ENCODE measurements at regions not wholly inside any gene's neighbourhood (a gene's known extent, or its start where the extent isn't known, plus 50 kb on each side); places are given as distances from the start of the nearest gene placed in this dataset.

GRCh38 chr9:106058460-106058859 lies 364.1 kb downstream of the TMEM38B start:
- Mint-ChIP-seq H3K27me3 (no peaks in the 10 kb centered on the region), H3K27ac (no peak overlapping the region), H3K36me3 (ENCODE audit: low read depth) (no peaks in the 10 kb centered on the region), H3K9me3 (peaks cover 4% of the 10 kb centered on the region), H3K4me3 (no peak overlapping the region), H3K4me1 (no peaks in the 10 kb centered on the region)
- DNase-seq (no peak), ATAC-seq (no peak)

GRCh38 chr9:106059886-106060285 lies 365.5 kb downstream of the TMEM38B start:
- Mint-ChIP-seq H3K4me3 (no peak overlapping the region), H3K9me3 (peaks cover 1% of the 10 kb centered on the region), H3K36me3 (ENCODE audit: low read depth) (no peaks in the 10 kb centered on the region), H3K27ac (no peak overlapping the region), H3K27me3 (no peaks in the 10 kb centered on the region), H3K4me1 (no peaks in the 10 kb centered on the region)
- ATAC-seq (no peak), DNase-seq (no peak)

- Mint-ChIP-seq H3K27ac (no peak overlapping the region), H3K4me1 (no peaks in the 10 kb centered on the region), H3K36me3 (ENCODE audit: low read depth) (no peaks in the 10 kb centered on the region), H3K27me3 (no peaks in the 10 kb centered on the region), H3K4me3 (no peak overlapping the region), H3K9me3 (no peaks in the 10 kb centered on the region)
- DNase-seq (no peak), ATAC-seq (no peak)
Measured at GRCh38 chr9:106060885-106061284, 366.5 kb downstream of the TMEM38B start.

- Mint-ChIP-seq H3K4me3 (no peak overlapping the region), H3K9me3 (no peaks in the 10 kb centered on the region), H3K4me1 (no peaks in the 10 kb centered on the region), H3K27me3 (no peaks in the 10 kb centered on the region), H3K27ac (no peak overlapping the region), H3K36me3 (ENCODE audit: low read depth) (no peaks in the 10 kb centered on the region)
- no peak for DNase-seq
- ATAC-seq, result no peak
Measured at GRCh38 chr9:106062250-106062649, 367.9 kb downstream of the TMEM38B start.

- Mint-ChIP-seq H3K27me3 (no peaks in the 10 kb centered on the region), H3K27ac (no peak overlapping the region), H3K36me3 (ENCODE audit: low read depth) (peaks cover 1% of the 10 kb centered on the region), H3K9me3 (no peaks in the 10 kb centered on the region), H3K4me1 (no peaks in the 10 kb centered on the region), H3K4me3 (no peak overlapping the region)
- no peak for DNase-seq
- no peak for ATAC-seq
Measured at GRCh38 chr9:106065136-106065535, 370.8 kb downstream of the TMEM38B start.

GRCh38 chr9:106065579-106066214 lies 371.4 kb downstream of the TMEM38B start:
- Mint-ChIP-seq H3K4me3 (no peak overlapping the region), H3K27me3 (no peaks in the 10 kb centered on the region), H3K36me3 (ENCODE audit: low read depth) (peaks cover 1% of the 10 kb centered on the region), H3K9me3 (no peaks in the 10 kb centered on the region), H3K4me1 (no peaks in the 10 kb centered on the region), H3K27ac (no peak overlapping the region)
- no peak for DNase-seq
- ATAC-seq, result no peak

- ATAC-seq (no peak), DNase-seq (no peak)
- no peaks in the 10 kb centered on the region for H3K27me3 Mint-ChIP-seq
- no peak overlapping the region for H3K27ac Mint-ChIP-seq
- H3K9me3 Mint-ChIP-seq, result no peaks in the 10 kb centered on the region
- H3K36me3 Mint-ChIP-seq (ENCODE audit: low read depth), result peaks cover 1% of the 10 kb centered on the region
- H3K4me3 Mint-ChIP-seq, result no peak overlapping the region
- no peaks in the 10 kb centered on the region for H3K4me1 Mint-ChIP-seq
Measured at GRCh38 chr9:106066940-106067524, 372.7 kb downstream of the TMEM38B start.

GRCh38 chr9:106069241-106069640 lies 374.9 kb downstream of the TMEM38B start:
- no peaks in the 10 kb centered on the region for H3K27me3 Mint-ChIP-seq
- H3K4me1 Mint-ChIP-seq, result no peaks in the 10 kb centered on the region
- H3K27ac Mint-ChIP-seq, result no peak overlapping the region
- DNase-seq (no peak), ATAC-seq (no peak)
- H3K9me3 Mint-ChIP-seq, result no peaks in the 10 kb centered on the region
- no peak overlapping the region for H3K4me3 Mint-ChIP-seq
- peaks cover 1% of the 10 kb centered on the region for H3K36me3 Mint-ChIP-seq (ENCODE audit: low read depth)

GRCh38 chr9:106072421-106072820 lies 378.1 kb downstream of the TMEM38B start:
- Mint-ChIP-seq H3K27me3 (no peaks in the 10 kb centered on the region), H3K4me1 (no peaks in the 10 kb centered on the region), H3K27ac (no peak overlapping the region), H3K9me3 (no peaks in the 10 kb centered on the region), H3K36me3 (ENCODE audit: low read depth) (peaks cover 1% of the 10 kb centered on the region), H3K4me3 (no peak overlapping the region)
- ATAC-seq, result no peak
- DNase-seq, result no peak

- Mint-ChIP-seq H3K27ac (no peak overlapping the region), H3K9me3 (no peaks in the 10 kb centered on the region), H3K4me1 (no peaks in the 10 kb centered on the region), H3K4me3 (no peak overlapping the region), H3K27me3 (no peaks in the 10 kb centered on the region), H3K36me3 (ENCODE audit: low read depth) (no peaks in the 10 kb centered on the region)
- DNase-seq, result no peak
- no peak for ATAC-seq
Measured at GRCh38 chr9:106074006-106074405, 379.7 kb downstream of the TMEM38B start.

- Mint-ChIP-seq H3K27me3 (no peaks in the 10 kb centered on the region), H3K4me1 (no peaks in the 10 kb centered on the region), H3K9me3 (no peaks in the 10 kb centered on the region), H3K4me3 (no peak overlapping the region), H3K27ac (no peak overlapping the region), H3K36me3 (ENCODE audit: low read depth) (no peaks in the 10 kb centered on the region)
- ATAC-seq (no peak), DNase-seq (no peak)
Measured at GRCh38 chr9:106075236-106075959, 381.1 kb downstream of the TMEM38B start.

GRCh38 chr9:106075960-106076327 lies 381.6 kb downstream of the TMEM38B start:
- no peak for ATAC-seq
- no peak for DNase-seq
- no peaks in the 10 kb centered on the region for H3K36me3 Mint-ChIP-seq (ENCODE audit: low read depth)
- no peak overlapping the region for H3K4me3 Mint-ChIP-seq
- H3K4me1 Mint-ChIP-seq, result no peaks in the 10 kb centered on the region
- no peaks in the 10 kb centered on the region for H3K27me3 Mint-ChIP-seq
- no peak overlapping the region for H3K27ac Mint-ChIP-seq
- no peaks in the 10 kb centered on the region for H3K9me3 Mint-ChIP-seq

- Mint-ChIP-seq H3K27ac (no peak overlapping the region), H3K4me3 (no peak overlapping the region), H3K36me3 (ENCODE audit: low read depth) (no peaks in the 10 kb centered on the region), H3K9me3 (no peaks in the 10 kb centered on the region), H3K27me3 (no peaks in the 10 kb centered on the region), H3K4me1 (no peaks in the 10 kb centered on the region)
- ATAC-seq (no peak), DNase-seq (no peak)
Measured at GRCh38 chr9:106076711-106077110, 382.4 kb downstream of the TMEM38B start.

- H3K27me3 Mint-ChIP-seq, result no peaks in the 10 kb centered on the region
- DNase-seq, result no peak
- no peaks in the 10 kb centered on the region for H3K36me3 Mint-ChIP-seq (ENCODE audit: low read depth)
- no peak overlapping the region for H3K27ac Mint-ChIP-seq
- H3K4me1 Mint-ChIP-seq, result no peaks in the 10 kb centered on the region
- no peak overlapping the region for H3K4me3 Mint-ChIP-seq
- no peak for ATAC-seq
- H3K9me3 Mint-ChIP-seq, result no peaks in the 10 kb centered on the region
Measured at GRCh38 chr9:106077731-106078130, 383.4 kb downstream of the TMEM38B start.

GRCh38 chr9:106082621-106083020 lies 388.3 kb downstream of the TMEM38B start:
- Mint-ChIP-seq H3K9me3 (no peaks in the 10 kb centered on the region), H3K27me3 (no peaks in the 10 kb centered on the region), H3K27ac (no peak overlapping the region), H3K36me3 (ENCODE audit: low read depth) (no peaks in the 10 kb centered on the region), H3K4me3 (no peak overlapping the region), H3K4me1 (no peaks in the 10 kb centered on the region)
- DNase-seq (no peak), ATAC-seq (no peak)

Measured in activated naive CD8-positive, alpha-beta T cell treated with anti-CD3 and anti-CD28 coated beads, Interleukin-2, amount 50 U/mL, for 24 hours (primary cell).